LoVo (cell line): ENCODE measurements at regions not wholly inside any gene's neighbourhood (a gene's known extent, or its start where the extent isn't known, plus 50 kb on each side); places are given as distances from the start of the nearest gene placed in this dataset.

Experiments used
- DNase-seq: peaks from one replicate; pipeline ENCODE4 v3.0.0-alpha.2; 2016; ENCODE audit warnings: low spot score

DNA sequence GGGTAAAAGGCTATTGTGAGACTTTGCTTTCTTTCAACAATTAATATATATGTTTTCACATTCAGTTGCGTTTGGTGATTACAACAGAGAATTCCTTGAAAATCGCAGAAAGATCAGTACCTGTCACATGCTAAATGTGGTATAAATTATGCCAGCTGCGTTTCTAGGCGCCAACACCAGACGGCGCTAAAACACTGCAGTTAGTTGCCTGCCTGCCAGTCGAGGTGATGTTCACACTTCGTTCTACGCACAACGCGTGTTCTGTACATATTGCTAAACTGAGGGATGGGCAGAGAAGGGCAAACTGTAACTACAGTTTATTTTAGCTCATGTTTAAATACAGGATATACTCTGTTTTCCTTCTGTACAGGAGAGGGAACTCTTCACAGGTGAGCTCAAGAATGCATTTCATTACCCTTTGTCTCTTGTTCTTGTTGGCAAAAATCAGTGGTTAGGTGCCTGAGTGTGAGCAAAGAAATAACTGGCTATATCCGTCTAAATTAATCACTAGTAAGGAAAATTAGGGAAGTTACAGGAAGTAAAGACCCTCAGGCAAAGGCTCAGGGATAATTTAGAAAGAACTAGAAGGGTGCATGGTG lies 100.1 kb upstream of the RGS17 start:
- peak; percentile 38 for DNase-seq

DNA sequence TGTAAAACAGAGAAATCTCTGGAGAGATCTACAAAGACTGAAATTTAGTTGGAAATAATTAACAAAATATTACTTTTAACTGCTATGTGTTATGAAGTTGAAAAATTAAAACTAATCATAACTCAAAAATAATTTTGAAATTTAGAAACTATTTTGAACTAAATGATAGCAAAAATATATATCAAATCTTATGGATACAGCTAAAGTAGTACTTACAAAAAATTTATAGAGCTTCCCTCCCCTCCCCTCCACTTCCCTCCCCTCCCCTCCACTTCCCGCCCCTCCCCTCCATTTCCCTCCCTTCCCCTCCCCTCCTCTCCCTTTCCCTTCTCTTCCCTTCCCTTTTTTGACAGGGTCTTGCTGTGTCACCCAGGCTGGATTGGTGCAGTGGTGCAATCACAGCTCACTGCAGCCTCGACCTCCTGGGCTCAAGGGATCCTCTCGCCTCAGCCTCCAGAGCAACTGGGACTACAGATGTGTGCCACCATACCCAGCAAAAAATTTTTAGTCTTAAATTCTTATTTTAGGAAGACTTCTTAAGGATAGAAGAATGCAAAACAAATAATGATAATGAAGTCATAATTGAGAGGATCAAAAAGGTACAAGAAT lies 87.2 kb upstream of the RGS17 start:
- DNase-seq = no peak

DNA sequence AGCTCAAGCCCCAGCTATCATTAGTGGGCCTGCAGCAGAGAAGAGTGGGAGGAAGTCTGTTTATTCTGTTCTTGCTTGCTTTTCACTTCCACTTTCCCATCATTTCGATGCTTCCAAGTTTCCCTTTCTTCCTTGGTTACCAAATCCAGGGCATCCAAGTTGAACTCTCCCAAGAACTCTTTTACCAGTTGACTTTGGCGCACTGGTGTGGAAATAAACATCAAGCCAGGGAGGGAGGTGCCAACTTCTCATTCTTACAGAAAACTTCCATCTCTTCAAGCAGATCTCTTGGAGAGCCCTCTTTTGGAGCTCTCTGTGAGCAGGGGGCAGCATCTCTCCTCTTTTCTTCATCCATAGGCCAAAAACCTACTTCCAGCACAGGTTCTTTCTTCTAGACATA lies 85.7 kb upstream of the RGS17 start:
- no peak for DNase-seq

DNA sequence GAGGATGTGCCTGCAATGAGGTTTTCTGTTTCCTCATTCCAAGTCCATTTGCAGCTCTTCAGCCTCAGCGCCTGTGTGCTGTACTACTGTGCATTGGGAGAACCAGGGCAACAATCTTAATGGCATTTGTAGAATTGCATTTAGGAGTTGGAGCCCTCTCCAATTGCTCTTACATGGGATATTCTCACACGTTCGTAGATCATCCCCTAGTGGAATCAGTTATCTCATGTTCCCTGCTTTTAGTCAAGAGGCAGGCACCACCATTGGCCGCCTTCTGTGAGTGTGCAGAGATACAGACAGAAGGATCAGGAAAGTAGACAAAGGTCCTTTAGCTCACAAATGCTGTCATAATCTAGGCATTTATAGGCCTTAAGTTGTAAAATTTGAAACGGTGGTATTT lies 84.2 kb upstream of the RGS17 start:
- DNase-seq = no peak

DNA sequence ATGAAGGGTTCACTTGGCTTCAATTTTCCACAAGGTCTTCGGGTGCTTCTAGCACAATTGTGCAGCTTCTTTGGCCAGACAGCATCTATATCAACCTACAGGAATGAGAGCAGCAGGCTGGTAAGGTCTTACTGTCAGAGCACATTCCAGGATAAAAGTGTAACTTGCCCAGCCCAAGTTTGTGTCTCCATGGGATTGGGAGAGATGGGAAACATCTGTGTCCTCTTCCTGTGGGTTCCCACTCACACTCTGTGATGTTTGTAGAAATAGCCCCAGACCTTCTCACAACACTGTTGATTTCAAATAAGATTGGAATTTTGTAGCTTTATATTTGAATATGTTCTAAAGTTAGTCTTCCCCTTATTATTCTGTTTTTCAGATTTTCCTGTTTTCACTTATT lies 83.4 kb upstream of the RGS17 start:
- no peak for DNase-seq

DNA sequence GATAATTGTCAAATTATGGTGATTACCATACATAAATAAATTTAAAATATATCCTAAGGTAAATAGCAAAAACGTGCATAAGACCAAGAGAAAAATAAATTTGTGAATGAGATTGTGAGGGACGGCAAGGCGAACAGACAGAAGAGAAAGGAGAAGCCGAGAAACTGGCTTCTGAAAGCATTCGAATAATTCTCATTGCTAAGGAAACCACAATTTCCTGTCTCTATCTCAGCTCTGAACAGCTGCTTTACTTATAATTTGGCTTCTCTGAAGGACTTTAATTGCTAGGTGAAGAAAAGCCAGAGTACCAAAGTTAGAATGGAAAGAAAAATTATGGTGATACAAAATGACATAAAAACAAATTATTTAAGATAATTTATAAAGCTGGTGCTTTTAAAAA lies 79.0 kb upstream of the RGS17 start:
- DNase-seq = no peak

DNA sequence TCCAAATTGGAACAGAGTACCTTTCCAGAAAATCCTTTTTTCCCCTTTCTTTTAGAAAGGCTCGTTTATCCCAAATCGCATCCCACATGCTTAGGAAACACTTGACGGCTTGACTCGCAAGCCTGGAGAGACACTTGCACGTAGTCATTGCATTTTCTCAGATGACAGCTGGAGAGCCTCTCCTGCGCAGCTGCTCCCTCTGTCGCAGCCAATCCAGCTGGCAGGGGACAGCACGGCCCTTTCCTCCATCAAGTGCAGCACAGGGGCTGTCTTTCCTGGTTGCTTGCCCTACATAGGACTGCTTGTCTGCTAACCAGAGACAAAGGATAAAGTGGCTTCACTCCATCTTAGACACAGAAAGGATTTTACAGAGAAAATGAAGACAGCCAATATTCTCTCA lies 77.6 kb upstream of the RGS17 start:
- no peak for DNase-seq

DNA sequence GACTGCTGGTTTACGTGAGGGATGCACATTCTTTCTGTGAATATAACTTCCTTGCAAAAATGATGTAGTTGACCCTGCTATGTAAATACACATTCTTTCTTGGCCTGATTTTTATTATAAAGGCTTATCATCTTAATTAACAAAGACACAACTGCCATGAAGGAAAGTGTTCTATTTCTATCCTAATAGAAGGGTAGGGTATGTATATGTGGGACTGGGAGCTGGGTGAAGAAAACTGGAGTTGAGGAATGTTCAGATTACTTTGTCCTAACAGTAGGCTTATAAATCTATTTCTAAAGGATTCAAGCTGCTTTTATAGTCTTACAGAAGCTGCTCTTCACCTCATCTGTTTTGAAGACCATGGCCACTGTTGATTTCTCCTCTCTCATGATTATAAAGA lies 76.5 kb upstream of the RGS17 start:
- DNase-seq = no peak

DNA sequence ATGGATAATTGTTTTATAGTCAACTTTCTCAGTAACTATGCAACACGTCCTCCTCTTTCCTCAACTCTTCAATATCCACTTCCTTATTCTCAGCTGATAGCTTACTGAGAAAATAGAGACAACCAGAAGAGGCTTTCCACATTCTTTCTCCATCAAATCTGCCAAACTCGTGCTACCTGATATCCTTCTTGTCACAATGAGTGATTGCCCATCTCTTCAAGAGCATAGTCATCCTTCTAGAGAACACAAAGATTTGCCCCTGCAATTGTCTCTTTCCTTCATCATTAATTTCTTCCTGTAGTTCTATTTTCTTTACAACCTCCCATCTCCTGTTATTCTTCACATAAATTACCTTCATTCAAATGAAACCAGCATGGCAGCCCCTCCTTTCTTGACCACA lies 75.9 kb upstream of the RGS17 start:
- DNase-seq = no peak

DNA sequence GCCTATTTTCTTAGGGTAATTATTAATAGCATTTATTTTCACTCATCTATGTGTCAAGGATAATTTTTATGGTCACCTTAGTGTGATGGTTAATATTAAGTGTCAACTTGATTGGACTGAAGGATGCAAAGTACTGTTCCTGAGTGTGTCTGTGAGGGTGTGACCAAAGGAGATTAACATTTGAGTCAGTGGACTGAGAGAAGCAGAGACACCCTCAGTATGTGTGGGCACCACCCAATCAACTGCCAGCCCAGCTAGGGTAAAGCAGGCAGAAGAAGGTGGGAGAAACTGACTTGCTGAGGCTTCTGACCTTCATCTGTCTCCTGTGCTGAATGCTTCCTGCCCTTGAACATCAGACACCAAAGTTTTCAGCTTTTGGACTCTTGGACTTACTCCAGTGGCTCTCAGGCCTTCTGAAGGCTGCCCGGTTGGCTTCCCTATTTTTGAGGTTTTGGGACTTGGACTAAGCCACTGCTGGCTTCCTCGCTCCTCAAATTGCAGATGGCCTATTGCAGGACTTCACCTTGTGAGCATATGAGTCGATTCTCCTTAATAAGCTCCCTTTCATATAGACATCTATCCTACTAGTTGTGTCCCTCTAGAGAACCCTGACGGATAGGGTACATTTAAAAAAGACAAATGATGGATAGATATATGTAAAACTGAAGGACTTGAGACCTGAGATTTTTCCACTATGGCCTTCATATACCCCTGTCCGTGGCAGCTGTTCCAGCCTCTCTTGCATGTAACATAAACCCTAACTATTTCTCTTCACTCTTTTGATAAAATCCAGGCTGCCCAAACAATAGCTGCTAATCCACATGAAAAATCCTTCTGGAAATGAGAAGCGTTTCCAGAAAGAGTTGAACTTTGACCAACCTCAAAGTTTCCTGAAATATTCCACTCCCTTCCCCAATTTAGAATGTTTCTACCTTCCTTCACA lies 62.1 kb upstream of the RGS17 start:
- no peak for DNase-seq

DNA sequence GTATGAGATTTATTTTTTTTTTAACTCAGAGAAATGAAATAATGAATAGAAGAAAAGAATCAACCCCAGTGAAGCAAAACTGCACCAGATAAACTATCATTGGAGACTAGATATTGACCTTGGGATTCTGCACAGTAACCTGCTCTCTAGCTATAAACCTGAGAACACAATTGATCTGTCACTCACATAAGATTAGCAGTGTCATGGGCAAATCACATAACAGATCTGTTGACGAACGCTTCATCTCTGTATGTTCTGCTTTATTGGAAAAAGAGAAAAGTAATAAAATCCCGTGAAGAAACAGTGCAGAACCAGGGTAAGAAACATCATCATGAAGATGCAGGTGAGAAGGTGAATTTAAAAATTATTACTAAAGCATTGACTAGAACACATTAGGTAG lies 52.8 kb upstream of the RGS17 start:
- DNase-seq = no peak
